ENCODE measurements at regions not wholly inside any gene's neighbourhood (a gene's known extent, or its start where the extent isn't known, plus 50 kb on each side); places are given as distances from the start of the nearest gene placed in this dataset.

GRCh38 chr20:17107127-17107526 is 119.7 kb upstream of the PCSK2 start:
- Histone ChIP-seq H3K27ac (ENCODE audit: insufficient read depth, low read depth, low read length) (no peak overlapping the region), H3K4me2 (ENCODE audit: insufficient read depth, low read length) (no peak overlapping the region), H3K4me1 (ENCODE audit: control insufficient read depth, extremely low read depth, insufficient read depth, low read length) (no peaks in the 10 kb centered on the region), H3K4me3 (replicated peaks in 1 of 3; ENCODE audit: insufficient read depth in 1 of 3, low read depth in 1 of 3, low read length in 3 of 3) (no peak overlapping the region), H3K79me2 (ENCODE audit: control insufficient read depth, insufficient read depth, low read length) (no peaks in the 10 kb centered on the region), H4K20me1 (replicated peaks; ENCODE audit: control insufficient read depth, extremely low read depth, insufficient read depth, low read length) (no peaks in the 10 kb centered on the region), H3K9ac (replicated peaks; ENCODE audit: extremely low read depth, insufficient read depth, low read length) (no peak overlapping the region), H3K9me1 (replicated peaks; ENCODE audit: control insufficient read depth, extremely low read depth, insufficient read depth, low read length) (no peaks in the 10 kb centered on the region), H3K36me3 (ENCODE audit: control insufficient read depth in 2 of 2, extremely low read depth in 1 of 2, insufficient read depth in 2 of 2, low read length in 2 of 2) (no peaks in the 10 kb centered on the region), H3K9me3 (replicated peaks; ENCODE audit: control insufficient read depth, insufficient read depth, low read length) (peaks cover 3% of the 10 kb centered on the region), H3K27me3 (ENCODE audit: control insufficient read depth in 2 of 2, insufficient read depth in 2 of 2, low read length in 2 of 2) (no peaks in the 10 kb centered on the region), H2AFZ (ENCODE audit: low read depth, low read length) (no peak overlapping the region)
- no TSS peak for BruUV-seq (replicated peaks)
- TF ChIP-seq EZH2 (IDR thresholded peaks at IDR 0.05; ENCODE audit: borderline replicate concordance, low read depth, low read length, severe bottlenecking) (no peak), FOS (IDR thresholded peaks at IDR 0.05; ENCODE audit: borderline replicate concordance, insufficient read depth, low read length) (no peak), POLR2A (IDR thresholded peaks at IDR 0.05; ENCODE audit: low read depth, low read length) (no peak), CTCF (IDR thresholded peaks at IDR 0.05; ENCODE audit: extremely low read depth in 1 of 2, insufficient read depth in 1 of 2, low read depth in 1 of 2, low read length in 2 of 2) (no peak), GATA2 (IDR thresholded peaks at IDR 0.05; ENCODE audit: insufficient read depth, insufficient read length, low read depth, low read length) (no peak), MAX (IDR thresholded peaks at IDR 0.05; ENCODE audit: insufficient read depth, insufficient read length) (no peak), MYC (IDR thresholded peaks at IDR 0.05; ENCODE audit: low read depth, low read length) (no peak), JUN (IDR thresholded peaks at IDR 0.05; ENCODE audit: borderline replicate concordance, insufficient read depth, insufficient read length, low read depth) (no peak), POLR2AphosphoS5 (IDR thresholded peaks at IDR 0.05; ENCODE audit: insufficient read depth, low read depth, low read length) (no peak)
- no peak for FAIRE-seq
- POLR2A ChIA-PET: no interaction called here
- CTCF ChIA-PET: no interaction called here
- dilution Hi-C loops (cut with MboI; ENCODE audit: extremely low pct_ligation_motif_present, low sequenced_read_pairs): no loop called here
- intact Hi-C loops (cut with micrococcal nuclease): no loop called here
- no peak for DNase-seq (ENCODE audit: low read depth, low spot score)
